ENCODE measurements at regions not wholly inside any gene's neighbourhood (a gene's known extent, or its start where the extent isn't known, plus 50 kb on each side); places are given as distances from the start of the nearest gene placed in this dataset.

- no peak for TF ChIP-seq RREB1 (CRISPR knock-in tag; IDR thresholded peaks at IDR 0.05)
- TF ChIP-seq CBFB (CRISPR knock-in tag; IDR thresholded peaks at IDR 0.05), result no peak
- TF ChIP-seq RNF219 (CRISPR knock-in tag; IDR thresholded peaks at IDR 0.05), result no peak
- TF ChIP-seq MTF1 (CRISPR knock-in tag; IDR thresholded peaks at IDR 0.05; ENCODE audit: borderline replicate concordance), result no peak
- 0 out of 2 replicates have a peak, but pooled peaks have one; percentile 46 for TF ChIP-seq RBM15 (IDR thresholded peaks at IDR 0.05; ENCODE audit: insufficient read depth, low read length)
- TF ChIP-seq BHLHE40 (IDR thresholded peaks at IDR 0.05; ENCODE audit: low read length), result no peak
- TF ChIP-seq TARDBP (IDR thresholded peaks at IDR 0.05), result 0 out of 2 replicates have a peak, but pooled peaks have one; percentile 46
- TF ChIP-seq ZNF431 (CRISPR knock-in tag; IDR thresholded peaks at IDR 0.05), result no peak
- no peak for TF ChIP-seq ZNF3 (CRISPR knock-in tag; IDR thresholded peaks at IDR 0.05)
- no peak for TF ChIP-seq ZNF780A (CRISPR knock-in tag; IDR thresholded peaks at IDR 0.05)
- no peak for TF ChIP-seq NFXL1 (CRISPR knock-in tag; IDR thresholded peaks at IDR 0.05)
- no peak for TF ChIP-seq SAP30 (IDR thresholded peaks at IDR 0.05; ENCODE audit: borderline replicate concordance, insufficient read depth, low read depth, low read length, poor library complexity, severe bottlenecking)
- TF ChIP-seq NELFE (IDR thresholded peaks at IDR 0.05; ENCODE audit: insufficient read depth, insufficient read length), result no peak
- no peak for TF ChIP-seq POLR2AphosphoS2 (IDR thresholded peaks at IDR 0.05; ENCODE audit: low read length)
- TF ChIP-seq SMARCC2 (IDR thresholded peaks at IDR 0.05; ENCODE audit: low read depth), result no peak
- TF ChIP-seq SRSF1 (IDR thresholded peaks at IDR 0.05; ENCODE audit: low read depth, low read length), result no peak
- TF ChIP-seq FIP1L1 (IDR thresholded peaks at IDR 0.05; ENCODE audit: low read depth, low read length, poor library complexity, severe bottlenecking), result peak; percentile 58
- TF ChIP-seq ZBTB1 (CRISPR knock-in tag; IDR thresholded peaks at IDR 0.05; ENCODE audit: borderline replicate concordance, low read depth), result no peak
- no peak for TF ChIP-seq ZC3H11A (IDR thresholded peaks at IDR 0.05; ENCODE audit: low read depth, low read length)
These were observed 59.0 kb upstream of the ACOT11 start (continued) for GRCh38 chr1:54488779-54489626.

All from K562 (cell line).